Vagina (tissue), 2 donors: ENCODE measurements at regions not wholly inside any gene's neighbourhood (a gene's known extent, or its start where the extent isn't known, plus 50 kb on each side); places are given as distances from the start of the nearest gene placed in this dataset.

Source experiments
- POLR2AphosphoS5 ChIP-seq, 2 donors: sonication (generic); formaldehyde crosslinking; IDR thresholded peaks; one replicate each; pipeline ENCODE4 v1.9.0; 2017; ENCODE audit warnings: antibody characterized with exemption in 2 of 2, mild to moderate bottlenecking in 2 of 2, low read depth in 1 of 2; ENCODE audit not compliant: insufficient read depth in 1 of 2
- TF ChIP-seq, protein P1 (sequence below), 3 experiments: fragments of 450-650 bp in 2 of 3; fragments of 200-600 bp in 1 of 3; sonication (generic) in 1 of 3; IDR thresholded peaks; one replicate each; pipeline ENCODE4 v1.5.1; 2017 to 2019; ENCODE audit warnings: antibody characterized with exemption in 3 of 3, mild to moderate bottlenecking in 2 of 3, moderate library complexity in 2 of 3

DNA sequence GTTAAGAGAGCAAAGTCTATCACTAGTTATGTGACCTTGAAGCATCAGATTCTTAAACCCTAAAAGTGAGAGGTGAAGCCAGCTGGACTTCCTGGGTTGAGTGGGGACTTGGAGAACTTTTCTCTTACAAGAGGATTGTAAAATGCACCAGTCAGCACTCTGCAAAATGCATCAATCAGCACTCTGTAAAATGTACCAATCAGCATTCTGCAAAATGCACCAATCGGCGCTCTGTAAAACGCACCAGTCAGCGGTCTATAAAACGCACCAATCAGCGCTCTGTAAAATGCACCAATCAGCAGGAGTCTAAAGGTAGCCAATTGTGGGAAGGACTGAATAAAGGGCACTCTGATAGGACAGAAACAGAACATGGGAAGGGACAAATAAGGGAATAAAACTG lies 291.6 kb upstream of the FAM98A start:
- TF ChIP-seq, protein P1, sequence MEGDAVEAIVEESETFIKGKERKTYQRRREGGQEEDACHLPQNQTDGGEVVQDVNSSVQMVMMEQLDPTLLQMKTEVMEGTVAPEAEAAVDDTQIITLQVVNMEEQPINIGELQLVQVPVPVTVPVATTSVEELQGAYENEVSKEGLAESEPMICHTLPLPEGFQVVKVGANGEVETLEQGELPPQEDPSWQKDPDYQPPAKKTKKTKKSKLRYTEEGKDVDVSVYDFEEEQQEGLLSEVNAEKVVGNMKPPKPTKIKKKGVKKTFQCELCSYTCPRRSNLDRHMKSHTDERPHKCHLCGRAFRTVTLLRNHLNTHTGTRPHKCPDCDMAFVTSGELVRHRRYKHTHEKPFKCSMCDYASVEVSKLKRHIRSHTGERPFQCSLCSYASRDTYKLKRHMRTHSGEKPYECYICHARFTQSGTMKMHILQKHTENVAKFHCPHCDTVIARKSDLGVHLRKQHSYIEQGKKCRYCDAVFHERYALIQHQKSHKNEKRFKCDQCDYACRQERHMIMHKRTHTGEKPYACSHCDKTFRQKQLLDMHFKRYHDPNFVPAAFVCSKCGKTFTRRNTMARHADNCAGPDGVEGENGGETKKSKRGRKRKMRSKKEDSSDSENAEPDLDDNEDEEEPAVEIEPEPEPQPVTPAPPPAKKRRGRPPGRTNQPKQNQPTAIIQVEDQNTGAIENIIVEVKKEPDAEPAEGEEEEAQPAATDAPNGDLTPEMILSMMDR (IDR thresholded peaks at IDR 0.05) = no peak
- TF ChIP-seq POLR2AphosphoS5 (IDR thresholded peaks at IDR 0.05; ENCODE audit: insufficient read depth in 1 of 2, low read depth in 1 of 2) = no peak
